ENCODE measurements at regions not wholly inside any gene's neighbourhood (a gene's known extent, or its start where the extent isn't known, plus 50 kb on each side); places are given as distances from the start of the nearest gene placed in this dataset.

DNA sequence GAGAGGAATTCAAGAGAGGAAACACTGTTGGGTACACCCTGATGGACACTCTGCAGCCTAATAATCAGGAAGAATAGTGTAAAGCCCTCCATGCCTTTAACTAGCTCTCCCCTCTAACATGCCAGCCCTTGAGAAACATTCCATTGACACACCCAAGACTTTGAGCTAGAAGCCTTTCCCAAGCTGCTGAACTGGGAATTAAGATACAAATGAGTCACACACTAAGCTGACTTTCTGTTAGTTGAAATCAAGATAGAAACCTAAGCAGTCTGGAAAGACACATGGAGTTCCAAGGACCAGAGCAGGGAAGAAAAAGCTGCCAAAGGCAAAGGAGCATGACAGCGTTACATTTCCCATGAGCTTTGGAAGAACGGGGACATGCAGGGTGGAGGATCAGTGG, 380.8 kb downstream of the NPHP4 start:
- TF ChIP-seq, protein P1, sequence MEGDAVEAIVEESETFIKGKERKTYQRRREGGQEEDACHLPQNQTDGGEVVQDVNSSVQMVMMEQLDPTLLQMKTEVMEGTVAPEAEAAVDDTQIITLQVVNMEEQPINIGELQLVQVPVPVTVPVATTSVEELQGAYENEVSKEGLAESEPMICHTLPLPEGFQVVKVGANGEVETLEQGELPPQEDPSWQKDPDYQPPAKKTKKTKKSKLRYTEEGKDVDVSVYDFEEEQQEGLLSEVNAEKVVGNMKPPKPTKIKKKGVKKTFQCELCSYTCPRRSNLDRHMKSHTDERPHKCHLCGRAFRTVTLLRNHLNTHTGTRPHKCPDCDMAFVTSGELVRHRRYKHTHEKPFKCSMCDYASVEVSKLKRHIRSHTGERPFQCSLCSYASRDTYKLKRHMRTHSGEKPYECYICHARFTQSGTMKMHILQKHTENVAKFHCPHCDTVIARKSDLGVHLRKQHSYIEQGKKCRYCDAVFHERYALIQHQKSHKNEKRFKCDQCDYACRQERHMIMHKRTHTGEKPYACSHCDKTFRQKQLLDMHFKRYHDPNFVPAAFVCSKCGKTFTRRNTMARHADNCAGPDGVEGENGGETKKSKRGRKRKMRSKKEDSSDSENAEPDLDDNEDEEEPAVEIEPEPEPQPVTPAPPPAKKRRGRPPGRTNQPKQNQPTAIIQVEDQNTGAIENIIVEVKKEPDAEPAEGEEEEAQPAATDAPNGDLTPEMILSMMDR (conservative IDR thresholded peaks at IDR 0.05; ENCODE audit: low read depth, low read length): no peak
- TF ChIP-seq EZH2 (IDR thresholded peaks at IDR 0.05; ENCODE audit: low read length, unreplicated experiment): no peak
